OCI-LY1 (cell line): ENCODE measurements at regions not wholly inside any gene's neighbourhood (a gene's known extent, or its start where the extent isn't known, plus 50 kb on each side); places are given as distances from the start of the nearest gene placed in this dataset.

Experiments used
- EZH2 ChIP-seq: fragments of 200-600 bp; sonication (generic), shearing (Covaris generic); IDR thresholded peaks from 2 replicates; pipeline ENCODE4 v1.8.0; 2017; ENCODE audit warnings: borderline replicate concordance, mixed run types, mild to moderate bottlenecking, antibody characterized with exemption, low read length, moderate library complexity, mixed read lengths
- TF ChIP-seq, protein P1 (sequence below): fragments of 200-600 bp; sonication (generic), shearing (Covaris generic); IDR thresholded peaks from 2 replicates; pipeline ENCODE4 v1.5.1; 2017; ENCODE audit warnings: mild to moderate bottlenecking, antibody characterized with exemption, low read length, moderate library complexity, mixed read lengths

- TF ChIP-seq, protein P1, sequence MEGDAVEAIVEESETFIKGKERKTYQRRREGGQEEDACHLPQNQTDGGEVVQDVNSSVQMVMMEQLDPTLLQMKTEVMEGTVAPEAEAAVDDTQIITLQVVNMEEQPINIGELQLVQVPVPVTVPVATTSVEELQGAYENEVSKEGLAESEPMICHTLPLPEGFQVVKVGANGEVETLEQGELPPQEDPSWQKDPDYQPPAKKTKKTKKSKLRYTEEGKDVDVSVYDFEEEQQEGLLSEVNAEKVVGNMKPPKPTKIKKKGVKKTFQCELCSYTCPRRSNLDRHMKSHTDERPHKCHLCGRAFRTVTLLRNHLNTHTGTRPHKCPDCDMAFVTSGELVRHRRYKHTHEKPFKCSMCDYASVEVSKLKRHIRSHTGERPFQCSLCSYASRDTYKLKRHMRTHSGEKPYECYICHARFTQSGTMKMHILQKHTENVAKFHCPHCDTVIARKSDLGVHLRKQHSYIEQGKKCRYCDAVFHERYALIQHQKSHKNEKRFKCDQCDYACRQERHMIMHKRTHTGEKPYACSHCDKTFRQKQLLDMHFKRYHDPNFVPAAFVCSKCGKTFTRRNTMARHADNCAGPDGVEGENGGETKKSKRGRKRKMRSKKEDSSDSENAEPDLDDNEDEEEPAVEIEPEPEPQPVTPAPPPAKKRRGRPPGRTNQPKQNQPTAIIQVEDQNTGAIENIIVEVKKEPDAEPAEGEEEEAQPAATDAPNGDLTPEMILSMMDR, result no peak
- no peak for TF ChIP-seq EZH2
These were observed 110.0 kb upstream of the PRR16 start for GRCh38 chr5:120354126-120354525.
